ENCODE measurements at regions not wholly inside any gene's neighbourhood (a gene's known extent, or its start where the extent isn't known, plus 50 kb on each side); places are given as distances from the start of the nearest gene placed in this dataset.
"Not testable (repeated sequence)": the region's sequence is repeated elsewhere in the genome, so short reads cannot be mapped to it uniquely, and the experiment has no call there.

- not testable (repeated sequence) for DNase-seq
These were observed 1157.1 kb downstream of the NAALADL2 start for GRCh38 chr3:176016203-176016602.

- DNase-seq: not testable (repeated sequence)
These were observed 1156.1 kb downstream of the NAALADL2 start for GRCh38 chr3:176015228-176015627.

- no peak for DNase-seq
These were observed 1150.1 kb downstream of the NAALADL2 start for GRCh38 chr3:176009256-176009655.

GRCh38 chr3:176005564-176005963 is 1146.4 kb downstream of the NAALADL2 start:
- no peak for DNase-seq

GRCh38 chr3:175989161-175989560 is 1130.0 kb downstream of the NAALADL2 start:
- no peak for DNase-seq

- DNase-seq: no peak
These were observed 1129.3 kb downstream of the NAALADL2 start for GRCh38 chr3:175988401-175988800.

- DNase-seq: no peak
These were observed 1126.6 kb downstream of the NAALADL2 start for GRCh38 chr3:175985781-175986180.

GRCh38 chr3:175983379-175983778 is 1124.2 kb downstream of the NAALADL2 start:
- no peak for DNase-seq

GRCh38 chr3:175980486-175981090 is 1121.5 kb downstream of the NAALADL2 start:
- no peak for DNase-seq

GRCh38 chr3:175977968-175978752 is 1119.0 kb downstream of the NAALADL2 start:
- DNase-seq: no peak

- DNase-seq: no peak
These were observed 1110.3 kb downstream of the NAALADL2 start for GRCh38 chr3:175969456-175969855.

GRCh38 chr3:175965036-175965435 is 1105.9 kb downstream of the NAALADL2 start:
- DNase-seq: no peak

GRCh38 chr3:175957427-175957826 is 1098.3 kb downstream of the NAALADL2 start:
- no peak for DNase-seq

- DNase-seq: no peak
These were observed 1097.8 kb downstream of the NAALADL2 start for GRCh38 chr3:175956964-175957363.

GRCh38 chr3:175951047-175951694 is 1092.0 kb downstream of the NAALADL2 start:
- DNase-seq: no peak

GRCh38 chr3:175948041-175948440 is 1088.9 kb downstream of the NAALADL2 start:
- DNase-seq: no peak

GRCh38 chr3:175941352-175941751 is 1082.2 kb downstream of the NAALADL2 start:
- no peak for DNase-seq

GRCh38 chr3:175940881-175941280 is 1081.7 kb downstream of the NAALADL2 start:
- no peak for DNase-seq

GRCh38 chr3:175940243-175940642 is 1081.1 kb downstream of the NAALADL2 start:
- DNase-seq: no peak

- not testable (repeated sequence) for DNase-seq
These were observed 1078.2 kb downstream of the NAALADL2 start for GRCh38 chr3:175937367-175937766.

GRCh38 chr3:175932586-175932985 is 1073.5 kb downstream of the NAALADL2 start:
- no peak for DNase-seq

GRCh38 chr3:175919133-175919532 is 1060.0 kb downstream of the NAALADL2 start:
- DNase-seq: no peak

- DNase-seq: no peak
These were observed 1057.2 kb downstream of the NAALADL2 start for GRCh38 chr3:175916191-175916934.

Data from activated naive CD4-positive, alpha-beta T cell treated with anti-CD3 and anti-CD28 coated beads, Interleukin-2, amount 50 U/mL, for 16 hours (primary cell).